ENCODE measurements at regions not wholly inside any gene's neighbourhood (a gene's known extent, or its start where the extent isn't known, plus 50 kb on each side); places are given as distances from the start of the nearest gene placed in this dataset.
A peak's percentile ranks its signal among the peaks of the same experiment; 100 is the strongest.

- Histone ChIP-seq H3K27ac (peak overlapping the region in 9 of 10 donors; percentile 28 to 75 (median 47)), H3K9me3 (peaks cover 0 to 19% (median 0%) of the 10 kb centered on the region in 11 donors), H3K27me3 (no peaks in the 10 kb centered on the region), H3K4me1 (peaks cover 0 to 23% (median 6%) of the 10 kb centered on the region in 9 donors), H3K36me3 (no peaks in the 10 kb centered on the region), H3K4me3 (no peak overlapping the region)
- intact Hi-C loops (cut with DNase I) = loop anchor here in 9 of 10 donors (2.0 to 10.0 kb wide), 8 partner anchors 150 to 313 kb away; partner anchors contain the start of gene COL6A3 (in 1 of the 9)
- 76 to 79% methylated on average over 10 of the region's 10 CpGs for WGBS, 2 donors
- DNase-seq (no peak), ATAC-seq (peak in 1 of 8 donors; percentile 45)
- no peak for TF ChIP-seq CTCF (IDR thresholded peaks at IDR 0.05)
These were observed 78.9 kb downstream of the COPS8 start for GRCh38 chr2:237164474-237165042.

- intact Hi-C loops (cut with DNase I) = loop anchor here in 8 of 10 donors (2.0 to 10.0 kb wide), 7 partner anchors 149 to 312 kb away; no protein-coding TSS in a partner anchor
- ATAC-seq (peak in 3 of 8 donors; percentile 12 to 39 (median 33)), DNase-seq (no peak)
- H3K4me3 ChIP-seq = no peak overlapping the region
- TF ChIP-seq CTCF (IDR thresholded peaks at IDR 0.05) = peak; percentile 10 to 61 (median 54)
- no peaks in the 10 kb centered on the region for H3K36me3 ChIP-seq
- H3K27me3 ChIP-seq = no peaks in the 10 kb centered on the region
- peaks cover 0 to 12% (median 5%) of the 10 kb centered on the region in 9 donors for H3K4me1 ChIP-seq
- H3K27ac ChIP-seq = peak overlapping the region in 7 of 10 donors; percentile 33 to 75 (median 47)
- H3K9me3 ChIP-seq = peaks cover 0 to 19% (median 0%) of the 10 kb centered on the region in 11 donors
- WGBS, 2 donors = 85 to 86% methylated on average over 5 of the region's 5 CpGs
These were observed 80.0 kb downstream of the COPS8 start for GRCh38 chr2:237165405-237166276.

GRCh38 chr2:237167038-237167437, 81.3 kb downstream of the COPS8 start:
- no peak overlapping the region for H3K27ac ChIP-seq
- H3K4me1 ChIP-seq = peaks cover 0 to 10% (median 0%) of the 10 kb centered on the region in 9 donors
- no peaks in the 10 kb centered on the region for H3K36me3 ChIP-seq
- no peak overlapping the region for H3K4me3 ChIP-seq
- no peak for TF ChIP-seq CTCF (IDR thresholded peaks at IDR 0.05)
- WGBS, 2 donors = 91 to 95% methylated on average over 4 of the region's 4 CpGs
- intact Hi-C loops (cut with DNase I) = loop anchor here in 8 of 10 donors (5.0 to 10.0 kb wide), 5 partner anchors 148 to 310 kb away; no protein-coding TSS in a partner anchor
- ATAC-seq (no peak), DNase-seq (no peak)
- H3K27me3 ChIP-seq = no peaks in the 10 kb centered on the region
- peaks cover 0 to 19% (median 0%) of the 10 kb centered on the region in 11 donors for H3K9me3 ChIP-seq

- H3K27ac ChIP-seq = no peak overlapping the region
- TF ChIP-seq CTCF (IDR thresholded peaks at IDR 0.05) = no peak
- H3K27me3 ChIP-seq = no peaks in the 10 kb centered on the region
- H3K9me3 ChIP-seq = peaks cover 0 to 19% (median 0%) of the 10 kb centered on the region in 11 donors
- H3K4me3 ChIP-seq = no peak overlapping the region
- ATAC-seq = no peak
- WGBS, 2 donors = 95% methylated on average over 5 of the region's 5 CpGs
- intact Hi-C loops (cut with DNase I) = loop anchor here in 8 of 10 donors (5.0 to 10.0 kb wide), 5 partner anchors 147 to 309 kb away; no protein-coding TSS in a partner anchor
- H3K4me1 ChIP-seq = peaks cover 0 to 12% (median 0%) of the 10 kb centered on the region in 9 donors
- DNase-seq = no peak
- H3K36me3 ChIP-seq = no peaks in the 10 kb centered on the region
These were observed 82.2 kb downstream of the COPS8 start for GRCh38 chr2:237167934-237168333.

All from heart right ventricle (tissue), 16 donors.